Daoy (cell line): ENCODE measurements at regions not wholly inside any gene's neighbourhood (a gene's known extent, or its start where the extent isn't known, plus 50 kb on each side); places are given as distances from the start of the nearest gene placed in this dataset.

Source experiments
- DNase-seq: peaks from one replicate; pipeline ENCODE4 v3.0.0-alpha.2; 2015; ENCODE audit warnings: low read depth

GRCh38 chr4:161225327-161225726 lies 938.5 kb downstream of the FSTL5 start:
- DNase-seq, result no peak

- no peak for DNase-seq
Observed at GRCh38 chr4:161222889-161223288, 940.9 kb downstream of the FSTL5 start.

DNA sequence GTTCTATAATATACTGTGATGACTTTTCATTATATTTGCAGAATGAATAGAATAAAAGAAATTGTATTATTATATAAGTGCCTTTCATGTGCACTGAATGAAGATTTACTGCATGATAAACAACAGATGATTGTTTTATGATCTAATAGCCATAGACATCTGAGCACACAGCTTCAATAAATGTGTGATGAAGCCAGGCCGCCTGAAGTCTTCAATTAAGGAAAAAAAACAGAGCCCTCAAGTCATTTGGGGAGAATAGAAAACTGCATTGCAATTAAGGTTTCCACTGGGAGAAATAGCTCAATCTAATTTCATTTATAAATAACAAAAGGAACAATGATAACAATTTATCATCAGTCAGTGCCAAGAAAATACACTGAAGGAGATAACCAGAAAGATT lies 955.2 kb downstream of the FSTL5 start:
- DNase-seq, result no peak

GRCh38 chr4:161206528-161207080 lies 957.2 kb downstream of the FSTL5 start:
- no peak for DNase-seq

DNA sequence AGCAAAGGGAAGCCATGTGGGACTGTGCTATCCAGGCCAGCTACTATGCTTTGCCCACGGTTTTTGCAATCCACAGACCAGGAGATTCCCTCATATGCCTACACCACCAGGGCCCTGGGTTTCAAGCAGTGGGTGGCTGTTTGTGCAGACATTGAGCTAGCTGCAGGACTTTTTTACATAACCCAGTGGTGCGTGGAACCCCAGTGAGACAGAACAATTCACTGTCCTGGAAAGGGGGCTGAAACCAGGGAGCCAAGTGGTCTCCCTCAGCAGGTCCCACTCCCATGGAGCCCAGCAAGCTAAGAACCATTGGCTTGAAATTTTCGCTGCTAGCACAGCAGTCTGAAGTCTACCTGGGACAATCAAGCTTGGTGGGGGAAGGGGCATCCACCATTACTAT lies 959.9 kb downstream of the FSTL5 start:
- DNase-seq, result no peak

DNA sequence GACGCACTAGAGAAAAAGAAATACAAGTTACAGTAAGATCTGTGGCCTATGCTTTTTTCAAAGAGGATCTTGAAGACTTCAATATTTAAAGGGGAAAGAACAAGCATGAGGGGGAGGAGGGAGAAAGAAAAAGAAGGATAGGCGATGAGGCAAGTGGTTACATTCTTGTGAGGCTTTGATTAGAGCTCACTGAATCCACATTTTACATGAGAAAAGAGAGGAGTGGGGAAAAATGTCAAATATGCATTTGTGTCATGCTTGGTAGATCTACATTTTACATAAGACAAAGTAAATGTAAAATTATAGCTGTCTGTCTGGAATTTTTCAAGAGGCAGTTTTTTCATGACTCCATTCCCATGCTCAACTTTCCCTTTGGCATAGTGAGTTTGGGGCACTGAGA lies 965.9 kb downstream of the FSTL5 start:
- DNase-seq, result no peak

DNA sequence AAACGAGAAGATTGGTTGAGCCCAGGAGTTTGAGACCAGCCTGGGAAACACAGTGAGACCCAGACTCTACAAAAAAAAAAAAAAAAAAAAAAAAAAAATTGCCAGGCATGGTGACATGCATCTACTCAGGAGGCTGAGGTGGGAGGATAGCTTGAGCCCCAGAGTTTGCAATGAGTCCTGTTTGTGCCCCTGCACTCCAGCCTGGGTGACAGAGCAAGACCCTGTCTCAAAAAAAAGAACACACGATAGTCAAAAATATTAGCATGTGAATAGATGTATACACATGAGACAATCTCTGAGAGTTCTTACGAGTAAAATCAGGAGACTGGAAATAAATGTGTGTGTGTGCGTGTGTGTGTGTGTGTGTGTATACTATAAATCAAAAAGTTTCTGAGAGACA lies 966.3 kb downstream of the FSTL5 start:
- DNase-seq, result no peak

DNA sequence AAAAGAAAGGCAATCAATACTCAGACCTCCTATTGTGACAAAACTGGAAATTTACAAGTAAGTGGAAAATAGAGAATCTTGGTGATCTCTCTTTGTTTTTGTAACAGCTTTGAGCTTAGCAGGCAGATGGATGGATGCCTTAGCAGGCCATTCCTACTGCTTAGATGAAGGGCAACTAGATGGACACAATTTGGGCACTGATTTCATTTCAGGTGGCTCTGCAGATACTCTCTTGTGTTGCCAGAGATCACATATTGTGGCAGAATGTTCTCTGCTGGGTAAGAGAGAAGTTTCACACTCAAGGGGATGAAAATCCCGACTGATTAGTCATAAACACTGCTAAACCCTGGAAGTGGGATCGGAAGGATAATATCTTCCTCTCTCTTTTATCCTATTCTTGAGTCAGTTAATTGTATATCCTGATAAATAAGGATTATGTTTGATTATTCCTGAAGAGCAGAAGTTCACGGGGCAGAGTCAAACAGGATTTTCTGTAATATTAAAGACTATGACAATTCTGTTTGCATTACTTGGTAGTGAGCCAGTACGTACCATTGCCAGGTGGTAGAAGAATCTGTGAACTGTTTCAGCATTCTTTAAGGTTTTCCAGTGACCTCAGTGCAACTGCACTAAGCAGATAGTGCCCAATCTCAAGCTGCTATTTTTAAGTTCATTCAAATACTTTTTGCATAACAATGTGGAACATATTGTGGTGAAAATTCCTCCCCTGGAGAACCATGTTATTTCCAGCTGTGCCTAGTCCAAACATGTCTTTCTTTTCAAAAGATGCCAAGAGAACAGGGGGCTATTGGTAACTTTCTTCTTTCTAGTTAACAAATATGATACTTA lies 974.3 kb downstream of the FSTL5 start:
- no peak for DNase-seq

DNA sequence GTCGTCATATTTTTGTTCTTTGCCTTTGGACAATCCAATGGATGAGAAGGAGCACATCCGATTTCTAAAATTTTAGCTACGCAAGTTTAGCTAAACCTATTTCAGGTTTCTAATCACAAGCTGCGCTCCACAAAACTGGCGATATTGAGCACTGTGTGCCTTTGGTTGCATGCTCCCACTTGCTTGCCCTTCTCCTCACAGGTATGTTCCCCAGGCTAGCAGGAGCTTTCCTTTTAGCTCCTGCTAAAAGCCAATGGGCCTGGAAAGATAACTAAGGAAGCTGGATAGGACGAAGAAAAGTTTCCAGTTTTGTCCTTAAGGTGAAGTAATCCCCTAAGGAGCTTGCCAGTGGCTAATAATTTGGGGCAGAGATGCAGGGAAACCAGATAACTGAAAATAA lies 975.2 kb downstream of the FSTL5 start:
- DNase-seq, result no peak

GRCh38 chr4:161187569-161187968 lies 976.2 kb downstream of the FSTL5 start:
- no peak for DNase-seq

DNA sequence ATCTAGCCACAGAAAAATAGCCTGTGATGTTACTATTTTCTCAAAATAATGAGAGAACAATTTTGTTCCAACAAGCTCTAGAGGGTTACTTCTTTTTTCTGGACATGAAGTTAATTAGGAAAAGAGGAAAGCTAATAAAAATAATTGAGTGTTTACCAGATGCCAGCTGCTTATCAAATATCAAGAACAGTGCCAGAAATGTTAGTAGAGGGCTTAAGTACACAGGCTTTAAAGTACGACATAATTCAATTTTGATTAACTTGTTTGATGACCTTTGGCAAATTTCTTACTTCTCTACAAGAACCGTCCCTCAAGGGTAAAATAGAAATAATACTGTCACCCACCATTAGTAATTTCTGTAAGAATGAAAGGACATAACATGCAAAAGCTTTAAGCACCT lies 977.0 kb downstream of the FSTL5 start:
- no peak for DNase-seq

DNA sequence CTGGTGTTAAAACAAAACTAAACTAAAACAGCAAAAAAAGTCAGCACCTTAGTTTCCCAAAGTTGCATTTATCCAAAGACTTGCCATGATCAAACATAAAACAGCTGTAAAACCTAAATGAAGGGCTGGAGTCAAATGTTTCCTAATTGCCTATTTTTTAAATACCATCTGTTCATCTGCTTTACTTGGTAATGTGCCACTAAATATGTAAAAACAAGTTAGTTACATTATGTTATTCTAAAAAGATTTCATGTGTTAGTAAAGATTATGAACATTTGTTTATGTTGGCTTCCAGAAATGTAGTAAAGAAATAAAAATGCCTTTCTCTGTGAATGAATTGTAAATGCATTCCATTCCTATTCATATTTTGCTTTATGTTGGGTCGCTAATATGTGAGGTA lies 977.8 kb downstream of the FSTL5 start:
- DNase-seq, result no peak

DNA sequence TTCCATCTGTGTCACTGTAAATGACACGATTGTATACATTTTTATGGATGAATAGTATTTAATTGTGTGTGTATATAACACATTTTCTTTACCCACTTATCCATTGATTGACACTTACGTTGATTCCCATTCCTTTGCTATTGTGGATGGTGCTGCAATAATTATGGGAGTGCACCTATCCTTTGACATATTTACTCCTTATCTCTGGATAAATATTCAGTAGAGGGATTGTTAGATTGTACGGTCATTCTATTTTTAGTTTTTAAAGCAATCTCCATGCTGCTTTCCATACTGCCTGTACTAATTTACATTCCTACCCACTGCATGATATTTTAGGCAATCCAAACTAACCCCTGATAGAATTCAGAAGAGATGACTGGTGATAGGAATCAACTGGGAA lies 980.1 kb downstream of the FSTL5 start:
- DNase-seq, result no peak

DNA sequence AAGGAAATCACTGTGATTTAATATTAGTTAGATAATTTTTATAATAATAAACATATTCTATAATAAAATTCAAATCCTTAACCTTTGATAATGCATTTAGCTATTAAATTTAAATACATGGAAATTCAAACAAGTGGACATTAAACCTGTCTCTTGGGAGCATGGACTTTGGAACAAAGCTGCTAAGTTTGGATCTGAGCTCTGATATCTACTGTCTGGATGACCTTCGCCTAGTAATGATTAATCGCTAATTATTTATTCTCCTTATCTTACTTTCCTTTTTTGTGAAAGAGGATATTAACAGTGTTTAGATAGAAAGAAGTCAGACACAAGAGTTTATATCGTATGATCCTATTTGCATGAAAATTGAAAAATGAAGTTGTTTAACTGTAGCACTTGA lies 980.9 kb downstream of the FSTL5 start:
- DNase-seq, result no peak

- DNase-seq, result no peak
Observed at GRCh38 chr4:161178310-161178709, 985.5 kb downstream of the FSTL5 start.

GRCh38 chr4:161172396-161173026 lies 991.3 kb downstream of the FSTL5 start:
- no peak for DNase-seq

- no peak for DNase-seq
Observed at GRCh38 chr4:161167539-161167938, 996.3 kb downstream of the FSTL5 start.

DNA sequence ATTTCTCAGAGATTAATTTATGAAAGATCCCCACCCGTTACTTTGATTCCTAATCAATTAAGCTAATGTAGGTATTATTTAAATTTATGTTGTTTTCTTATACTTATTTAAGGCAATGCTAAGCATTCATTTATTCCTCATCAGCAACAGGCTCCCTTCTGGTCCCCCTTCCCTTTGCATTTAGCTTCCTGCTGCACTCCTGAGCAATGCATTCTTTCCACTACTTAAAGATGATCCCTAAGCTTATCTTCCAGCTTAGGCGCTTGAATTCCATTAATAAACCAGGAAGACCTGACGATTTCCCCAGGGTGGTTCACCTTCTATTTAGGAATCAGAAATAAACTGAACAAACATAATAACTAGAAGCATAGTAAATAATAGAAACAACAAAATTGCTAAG lies 1003.1 kb downstream of the FSTL5 start:
- DNase-seq, result no peak

DNA sequence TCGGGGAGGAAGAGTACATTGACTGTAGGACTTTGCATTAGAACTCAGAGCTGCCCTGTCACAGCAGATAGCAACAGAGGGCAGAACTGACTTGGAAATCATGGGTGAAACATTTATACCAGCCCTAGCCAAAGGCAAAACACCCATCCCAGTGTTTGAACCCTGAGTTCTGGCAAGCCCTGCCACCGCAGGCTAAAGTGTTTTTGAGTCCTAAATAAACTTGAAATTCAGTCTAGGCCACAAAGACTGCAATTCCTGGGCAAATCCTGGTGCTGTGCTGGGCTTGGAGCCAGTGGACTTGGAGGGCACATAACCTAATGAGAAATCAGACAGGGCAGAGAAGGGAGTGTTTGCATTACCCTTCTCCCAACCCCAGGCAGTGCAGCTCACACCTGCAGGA lies 1015.7 kb downstream of the FSTL5 start:
- DNase-seq, result no peak

- DNase-seq, result no peak
Observed at GRCh38 chr4:161143375-161143774, 1020.4 kb downstream of the FSTL5 start.

GRCh38 chr4:161134795-161135194 lies 1029.0 kb downstream of the FSTL5 start:
- no peak for DNase-seq

DNA sequence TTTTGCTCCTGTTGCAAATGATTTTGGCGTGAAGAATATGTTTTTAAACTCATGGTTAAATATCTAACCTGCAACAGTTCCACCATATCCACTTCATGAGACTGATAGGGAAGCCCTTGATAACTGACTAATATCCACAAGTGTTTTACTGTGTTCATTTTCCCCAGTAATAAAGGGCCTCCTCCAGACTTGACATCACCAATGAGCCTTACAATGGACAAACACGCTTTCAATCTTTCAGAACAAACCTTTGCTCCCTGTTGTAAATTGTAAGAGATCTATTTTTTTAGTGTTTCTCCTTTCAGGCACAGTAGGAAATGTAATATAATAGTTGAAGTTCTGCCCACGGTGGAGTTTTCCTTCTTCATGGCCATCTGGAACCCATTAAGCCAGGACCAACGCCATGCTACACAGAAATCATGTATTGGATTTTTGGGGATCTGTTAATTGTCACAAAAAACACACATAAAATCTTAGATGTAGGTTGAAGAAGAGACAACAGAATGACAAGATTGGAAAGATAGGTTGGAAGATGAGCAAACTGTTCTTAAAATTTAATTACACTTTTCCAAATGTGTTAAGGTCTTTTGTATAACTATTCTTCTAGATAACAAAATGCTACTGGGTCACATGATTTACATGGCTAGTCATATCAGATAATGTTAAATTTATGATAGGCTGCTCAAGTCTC lies 1030.1 kb downstream of the FSTL5 start:
- no peak for DNase-seq
